Lung (tissue), 11 donors: ENCODE measurements at regions not wholly inside any gene's neighbourhood (a gene's known extent, or its start where the extent isn't known, plus 50 kb on each side); places are given as distances from the start of the nearest gene placed in this dataset.

Source experiments
- ATAC-seq: fragments of 200-7000 bp; cut with Tn5 transposase; one replicate; pipeline ENCODE4 v1.9.1; 2020; ENCODE audit warnings: moderate number of reproducible peaks; ENCODE audit not compliant: insufficient read depth, low FRiP score
- DNase-seq, 3 donors: peaks; one replicate each; pipeline ENCODE4 v3.0.0-alpha.2; 2013 to 2017
- H3K27ac ChIP-seq, 2 donors: one replicate each; pipeline ENCODE4 v1.5.1; 2013; ENCODE audit warnings: mild to moderate bottlenecking in 2 of 2, moderate library complexity in 2 of 2, control low read depth in 1 of 2, inconsistent platforms in 1 of 2, low read depth in 1 of 2, low read length in 1 of 2
- H3K27me3 ChIP-seq, 3 donors: one replicate each; pipeline ENCODE4 v1.5.1; 2013; ENCODE audit warnings: low read length in 2 of 3; ENCODE audit not compliant: control insufficient read depth in 3 of 3, insufficient read depth in 3 of 3
- H3K36me3 ChIP-seq, 4 donors: one replicate each; pipeline ENCODE4 v1.5.1; 2013; ENCODE audit warnings: low read length in 4 of 4, mild to moderate bottlenecking in 1 of 4, moderate library complexity in 1 of 4; ENCODE audit not compliant: control insufficient read depth in 4 of 4, insufficient read depth in 4 of 4
- H3K4me1 ChIP-seq, 5 donors: one replicate each; pipeline ENCODE4 v1.5.1; 2013; ENCODE audit warnings: low read length in 5 of 5, mild to moderate bottlenecking in 2 of 5, moderate library complexity in 1 of 5; ENCODE audit not compliant: control insufficient read depth in 5 of 5, insufficient read depth in 5 of 5
- H3K4me3 ChIP-seq: one replicate; pipeline ENCODE4 v1.5.1; 2013; ENCODE audit warnings: mild to moderate bottlenecking, control low read depth, moderate library complexity
- H3K9ac ChIP-seq, 2 donors: one replicate each; pipeline ENCODE4 v1.5.1; 2013; ENCODE audit warnings: low read length in 2 of 2, control low read depth in 1 of 2; ENCODE audit not compliant: insufficient read depth in 1 of 2
- H3K9me3 ChIP-seq, 4 donors: one replicate each; pipeline ENCODE4 v1.5.1; 2013; ENCODE audit warnings: low read length in 3 of 4, mild to moderate bottlenecking in 1 of 4, moderate library complexity in 1 of 4; ENCODE audit not compliant: control insufficient read depth in 4 of 4, insufficient read depth in 3 of 4
- WGBS, 2 donors: extraction: QIAGEN DNeasy Blood & Tissue Kit; methylation state at CpG; one replicate each; pipeline ENCODE4 v1.1.7; 2013; 5-methylcytosine and 5-hydroxymethylcytosine counted together
- TF ChIP-seq, protein P1 (sequence below): IDR thresholded peaks from 2 replicates; pipeline ENCODE4 v1.5.1; 2012; ENCODE audit warnings: mild to moderate bottlenecking; ENCODE audit errors: control extremely low read depth, extremely low read depth
- donor health status: control.
- donor health status: control.
- donor health status: Bipolar disorder and iron deficiency.
- donor health status: healthy.
- donor health status: DM: yes; HTN: yes; CAD: no.

DNA sequence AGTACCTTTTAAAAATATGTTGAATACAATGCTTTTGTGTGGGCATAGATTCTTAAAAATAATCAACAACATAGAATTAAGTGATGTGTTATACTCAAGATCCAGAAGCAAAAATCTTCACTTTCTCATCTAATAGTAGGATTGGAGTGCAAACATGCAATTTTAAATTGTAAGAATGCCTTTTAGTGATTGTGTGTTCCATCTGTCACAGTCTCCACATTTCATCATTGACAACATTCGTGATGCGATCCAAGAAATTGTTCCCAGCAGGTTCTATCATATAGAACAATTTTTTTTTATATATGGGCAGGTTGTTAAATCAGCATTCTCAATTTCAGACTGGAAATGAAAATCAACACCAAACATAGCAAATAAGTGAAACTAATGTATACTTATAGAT, 1671.8 kb upstream of the SLC39A10 start:
- Histone ChIP-seq H3K4me1 (no peaks in the 10 kb centered on the region), H3K9me3 (no peaks in the 10 kb centered on the region), H3K4me3 (no peak overlapping the region), H3K27me3 (no peaks in the 10 kb centered on the region), H3K27ac (no peak overlapping the region), H3K9ac (no peak overlapping the region), H3K36me3 (no peaks in the 10 kb centered on the region)
- ATAC-seq (no peak), DNase-seq (no peak)
- TF ChIP-seq, protein P1, sequence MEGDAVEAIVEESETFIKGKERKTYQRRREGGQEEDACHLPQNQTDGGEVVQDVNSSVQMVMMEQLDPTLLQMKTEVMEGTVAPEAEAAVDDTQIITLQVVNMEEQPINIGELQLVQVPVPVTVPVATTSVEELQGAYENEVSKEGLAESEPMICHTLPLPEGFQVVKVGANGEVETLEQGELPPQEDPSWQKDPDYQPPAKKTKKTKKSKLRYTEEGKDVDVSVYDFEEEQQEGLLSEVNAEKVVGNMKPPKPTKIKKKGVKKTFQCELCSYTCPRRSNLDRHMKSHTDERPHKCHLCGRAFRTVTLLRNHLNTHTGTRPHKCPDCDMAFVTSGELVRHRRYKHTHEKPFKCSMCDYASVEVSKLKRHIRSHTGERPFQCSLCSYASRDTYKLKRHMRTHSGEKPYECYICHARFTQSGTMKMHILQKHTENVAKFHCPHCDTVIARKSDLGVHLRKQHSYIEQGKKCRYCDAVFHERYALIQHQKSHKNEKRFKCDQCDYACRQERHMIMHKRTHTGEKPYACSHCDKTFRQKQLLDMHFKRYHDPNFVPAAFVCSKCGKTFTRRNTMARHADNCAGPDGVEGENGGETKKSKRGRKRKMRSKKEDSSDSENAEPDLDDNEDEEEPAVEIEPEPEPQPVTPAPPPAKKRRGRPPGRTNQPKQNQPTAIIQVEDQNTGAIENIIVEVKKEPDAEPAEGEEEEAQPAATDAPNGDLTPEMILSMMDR: no peak
- 93 to 95% methylated on average over 2 of the region's 2 CpGs for WGBS, 2 donors

DNA sequence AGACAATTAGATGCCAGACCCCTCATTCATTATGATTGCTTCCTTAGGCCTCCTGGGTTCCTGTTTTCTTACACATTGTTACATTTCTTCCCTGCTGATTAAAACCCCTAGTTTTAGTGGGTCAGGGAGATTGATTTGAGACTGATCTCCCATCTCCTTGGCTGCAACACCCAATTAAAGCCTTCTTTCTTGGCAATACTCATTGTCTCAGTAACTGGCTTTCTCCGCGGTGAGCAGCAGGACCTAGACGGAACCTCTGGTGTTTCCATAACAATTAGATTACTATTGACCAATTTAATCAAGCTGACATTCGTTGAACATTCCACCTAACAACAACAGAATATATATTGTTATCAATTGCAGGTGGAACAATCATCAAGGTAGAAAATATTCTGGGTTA, 1676.4 kb upstream of the SLC39A10 start:
- ATAC-seq (no peak), DNase-seq (no peak)
- Histone ChIP-seq H3K4me3 (no peak overlapping the region), H3K27ac (no peak overlapping the region), H3K4me1 (no peaks in the 10 kb centered on the region), H3K36me3 (no peaks in the 10 kb centered on the region), H3K9me3 (no peaks in the 10 kb centered on the region), H3K27me3 (no peaks in the 10 kb centered on the region), H3K9ac (no peak overlapping the region)
- WGBS, 2 donors: 78 to 89% methylated on average over 4 of the region's 4 CpGs
- TF ChIP-seq, protein P1: no peak

- WGBS, 2 donors: 82 to 86% methylated on average over 6 of the region's 6 CpGs
- Histone ChIP-seq H3K27ac (no peak overlapping the region), H3K36me3 (no peaks in the 10 kb centered on the region), H3K9ac (no peak overlapping the region), H3K4me1 (no peaks in the 10 kb centered on the region), H3K4me3 (no peak overlapping the region), H3K9me3 (no peaks in the 10 kb centered on the region), H3K27me3 (no peaks in the 10 kb centered on the region)
- ATAC-seq (no peak), DNase-seq (no peak)
- TF ChIP-seq, protein P1: no peak
Observed at GRCh38 chr2:193973781-193974180, 1683.2 kb upstream of the SLC39A10 start.

- DNase-seq (no peak), ATAC-seq (no peak)
Observed at GRCh38 chr2:193966590-193966989, 1690.4 kb upstream of the SLC39A10 start.

More at GRCh38 chr2:193966590-193966989, 1690.4 kb upstream of the SLC39A10 start:
- TF ChIP-seq, protein P1: no peak
- H3K4me1 ChIP-seq: no peaks in the 10 kb centered on the region
- H3K4me3 ChIP-seq: no peak overlapping the region
- H3K27ac ChIP-seq: no peak overlapping the region
- no peaks in the 10 kb centered on the region for H3K9me3 ChIP-seq
- H3K27me3 ChIP-seq: no peaks in the 10 kb centered on the region
- no peak overlapping the region for H3K9ac ChIP-seq
- H3K36me3 ChIP-seq: no peaks in the 10 kb centered on the region
